ENCODE measurements at regions not wholly inside any gene's neighbourhood (a gene's known extent, or its start where the extent isn't known, plus 50 kb on each side); places are given as distances from the start of the nearest gene placed in this dataset.
"Not testable (repeated sequence)": the region's sequence is repeated elsewhere in the genome, so short reads cannot be mapped to it uniquely, and the experiment has no call there.

GRCh38 chr9:39559384-39559783, 203.9 kb downstream of the SPATA31A1 start:
- POLR2A ChIA-PET; H3K27me3 ChIP-seq (ENCODE audit: control insufficient read depth, insufficient read depth, low read length); DNase-seq (ENCODE audit: low read depth, low spot score); in situ Hi-C loops (cut with HindIII; ENCODE audit: low pct_unique_long_range_greater_than_20kb, low sequenced_read_pairs); intact Hi-C loops (cut with micrococcal nuclease; ENCODE audit: unreplicated experiment); H3K36me3 ChIP-seq (ENCODE audit: control insufficient read depth, insufficient read depth, low read length); BruUV-seq (replicated peaks); H3K27ac ChIP-seq (ENCODE audit: low read length); H3K4me1 ChIP-seq (ENCODE audit: control insufficient read depth, insufficient read depth, low read length); H3K4me3 ChIP-seq (ENCODE audit: low read depth in 2 of 2, low read length in 2 of 2); CTCF ChIA-PET; H3K9me3 ChIP-seq (ENCODE audit: control insufficient read depth, insufficient read depth, low read depth, low read length): not testable (repeated sequence)
- peak; percentile 34 for TF ChIP-seq CTCF (IDR thresholded peaks at IDR 0.05)
- ATAC-seq = peak; percentile 66; the same call in 1 of the 2 replicates

GRCh38 chr9:39566782-39567181, 211.3 kb downstream of the SPATA31A1 start:
- ATAC-seq; H3K27ac ChIP-seq (ENCODE audit: low read length); H3K4me1 ChIP-seq (ENCODE audit: control insufficient read depth, insufficient read depth, low read length); BruUV-seq (replicated peaks); H3K27me3 ChIP-seq (ENCODE audit: control insufficient read depth, insufficient read depth, low read length); H3K36me3 ChIP-seq (ENCODE audit: control insufficient read depth, insufficient read depth, low read length); in situ Hi-C loops (cut with HindIII; ENCODE audit: low pct_unique_long_range_greater_than_20kb, low sequenced_read_pairs); CTCF ChIA-PET; POLR2A ChIA-PET; intact Hi-C loops (cut with micrococcal nuclease; ENCODE audit: unreplicated experiment); H3K4me3 ChIP-seq (ENCODE audit: low read depth in 2 of 2, low read length in 2 of 2); DNase-seq (ENCODE audit: low read depth, low spot score); H3K9me3 ChIP-seq (ENCODE audit: control insufficient read depth, insufficient read depth, low read depth, low read length): not testable (repeated sequence)

- H3K27ac ChIP-seq (ENCODE audit: low read length); H3K36me3 ChIP-seq (ENCODE audit: control insufficient read depth, insufficient read depth, low read length); POLR2A ChIA-PET; intact Hi-C loops (cut with micrococcal nuclease; ENCODE audit: unreplicated experiment); H3K27me3 ChIP-seq (ENCODE audit: control insufficient read depth, insufficient read depth, low read length); DNase-seq (ENCODE audit: low read depth, low spot score); H3K9me3 ChIP-seq (ENCODE audit: control insufficient read depth, insufficient read depth, low read depth, low read length); BruUV-seq (replicated peaks); in situ Hi-C loops (cut with HindIII; ENCODE audit: low pct_unique_long_range_greater_than_20kb, low sequenced_read_pairs); H3K4me3 ChIP-seq (ENCODE audit: low read depth in 2 of 2, low read length in 2 of 2); H3K4me1 ChIP-seq (ENCODE audit: control insufficient read depth, insufficient read depth, low read length); ATAC-seq; CTCF ChIA-PET: not testable (repeated sequence)
Observed at GRCh38 chr9:39567396-39567795, 211.9 kb downstream of the SPATA31A1 start.

GRCh38 chr9:39568900-39569299, 213.4 kb downstream of the SPATA31A1 start:
- intact Hi-C loops (cut with micrococcal nuclease; ENCODE audit: unreplicated experiment); BruUV-seq (replicated peaks); POLR2A ChIA-PET; H3K36me3 ChIP-seq (ENCODE audit: control insufficient read depth, insufficient read depth, low read length); H3K4me1 ChIP-seq (ENCODE audit: control insufficient read depth, insufficient read depth, low read length); H3K27me3 ChIP-seq (ENCODE audit: control insufficient read depth, insufficient read depth, low read length); DNase-seq (ENCODE audit: low read depth, low spot score); H3K4me3 ChIP-seq (ENCODE audit: low read depth in 2 of 2, low read length in 2 of 2); in situ Hi-C loops (cut with HindIII; ENCODE audit: low pct_unique_long_range_greater_than_20kb, low sequenced_read_pairs); H3K9me3 ChIP-seq (ENCODE audit: control insufficient read depth, insufficient read depth, low read depth, low read length); H3K27ac ChIP-seq (ENCODE audit: low read length); ATAC-seq; CTCF ChIA-PET: not testable (repeated sequence)

GRCh38 chr9:39573024-39574022, 217.9 kb downstream of the SPATA31A1 start:
- BruUV-seq (replicated peaks); intact Hi-C loops (cut with micrococcal nuclease; ENCODE audit: unreplicated experiment); DNase-seq (ENCODE audit: low read depth, low spot score); H3K9me3 ChIP-seq (ENCODE audit: control insufficient read depth, insufficient read depth, low read depth, low read length); H3K4me3 ChIP-seq (ENCODE audit: low read depth in 2 of 2, low read length in 2 of 2); H3K27ac ChIP-seq (ENCODE audit: low read length); in situ Hi-C loops (cut with HindIII; ENCODE audit: low pct_unique_long_range_greater_than_20kb, low sequenced_read_pairs); CTCF ChIA-PET; H3K36me3 ChIP-seq (ENCODE audit: control insufficient read depth, insufficient read depth, low read length); H3K27me3 ChIP-seq (ENCODE audit: control insufficient read depth, insufficient read depth, low read length); H3K4me1 ChIP-seq (ENCODE audit: control insufficient read depth, insufficient read depth, low read length); POLR2A ChIA-PET; ATAC-seq: not testable (repeated sequence)

- H3K4me1 ChIP-seq (ENCODE audit: control insufficient read depth, insufficient read depth, low read length); H3K36me3 ChIP-seq (ENCODE audit: control insufficient read depth, insufficient read depth, low read length); DNase-seq (ENCODE audit: low read depth, low spot score); H3K4me3 ChIP-seq (ENCODE audit: low read depth in 2 of 2, low read length in 2 of 2); H3K9me3 ChIP-seq (ENCODE audit: control insufficient read depth, insufficient read depth, low read depth, low read length); in situ Hi-C loops (cut with HindIII; ENCODE audit: low pct_unique_long_range_greater_than_20kb, low sequenced_read_pairs); intact Hi-C loops (cut with micrococcal nuclease; ENCODE audit: unreplicated experiment); H3K27me3 ChIP-seq (ENCODE audit: control insufficient read depth, insufficient read depth, low read length); BruUV-seq (replicated peaks); POLR2A ChIA-PET; CTCF ChIA-PET; ATAC-seq; H3K27ac ChIP-seq (ENCODE audit: low read length): not testable (repeated sequence)
Observed at GRCh38 chr9:39579000-39579399, 223.5 kb downstream of the SPATA31A1 start.

- H3K4me3 ChIP-seq (ENCODE audit: low read depth in 2 of 2, low read length in 2 of 2); H3K27ac ChIP-seq (ENCODE audit: low read length); H3K4me1 ChIP-seq (ENCODE audit: control insufficient read depth, insufficient read depth, low read length); intact Hi-C loops (cut with micrococcal nuclease; ENCODE audit: unreplicated experiment); DNase-seq (ENCODE audit: low read depth, low spot score); ATAC-seq; H3K36me3 ChIP-seq (ENCODE audit: control insufficient read depth, insufficient read depth, low read length); in situ Hi-C loops (cut with HindIII; ENCODE audit: low pct_unique_long_range_greater_than_20kb, low sequenced_read_pairs); H3K27me3 ChIP-seq (ENCODE audit: control insufficient read depth, insufficient read depth, low read length); POLR2A ChIA-PET; BruUV-seq (replicated peaks); CTCF ChIA-PET; H3K9me3 ChIP-seq (ENCODE audit: control insufficient read depth, insufficient read depth, low read depth, low read length): not testable (repeated sequence)
Observed at GRCh38 chr9:39581296-39581695, 225.8 kb downstream of the SPATA31A1 start.
